Stimulated activated naive B cell treated with anti-CD40 and anti-IgM and Interleukin-4, amounts not matched to agents 10 μg/mL and 1 μg/mL and 100 μg/mL, for 72 hours (primary cell): ENCODE measurements at regions not wholly inside any gene's neighbourhood (a gene's known extent, or its start where the extent isn't known, plus 50 kb on each side); places are given as distances from the start of the nearest gene placed in this dataset.
"Not testable (repeated sequence)": the region's sequence is repeated elsewhere in the genome, so short reads cannot be mapped to it uniquely, and the experiment has no call there.

ENCODE experiments used
- ATAC-seq, 2 donors: fragments of 150-1000 bp; cut with Tn5 transposase; replicated peaks; 2 replicates each; pipeline ENCODE4 v1.10.0; 2021; ENCODE audit warnings: moderate library complexity in 1 of 2
- DNase-seq: peaks from one replicate; pipeline ENCODE4 v3.0.0; 2021
- H3K27ac Mint-ChIP-seq: one replicate; pipeline ENCODE4 v1.8.0; 2022; ENCODE audit warnings: mild to moderate bottlenecking, mixed read lengths
- H3K27me3 Mint-ChIP-seq, 2 donors: one replicate each; pipeline ENCODE4 v1.8.0; 2022; ENCODE audit warnings: mixed read lengths in 2 of 2
- H3K36me3 Mint-ChIP-seq, 2 donors: one replicate each; pipeline ENCODE4 v1.8.0; 2022; ENCODE audit warnings: mixed read lengths in 2 of 2, mild to moderate bottlenecking in 1 of 2
- H3K4me1 Mint-ChIP-seq, 2 donors: one replicate each; pipeline ENCODE4 v1.8.0; 2022; ENCODE audit warnings: mixed read lengths in 2 of 2, mild to moderate bottlenecking in 1 of 2
- H3K4me3 Mint-ChIP-seq, 2 donors: one replicate each; pipeline ENCODE4 v1.8.0; 2022; ENCODE audit warnings: mild to moderate bottlenecking in 2 of 2, mixed read lengths in 2 of 2, moderate library complexity in 1 of 2
- H3K9me3 Mint-ChIP-seq, 2 donors: one replicate each; pipeline ENCODE4 v1.8.0; 2022; ENCODE audit warnings: mixed read lengths in 2 of 2, mild to moderate bottlenecking in 1 of 2

- not testable (repeated sequence) for H3K36me3 Mint-ChIP-seq, DNase-seq, ATAC-seq, H3K27ac Mint-ChIP-seq, H3K4me3 Mint-ChIP-seq, H3K27me3 Mint-ChIP-seq, H3K4me1 Mint-ChIP-seq
- H3K9me3 Mint-ChIP-seq = peaks cover 10 to 13% of the 10 kb centered on the region in 2 donors
Measured at GRCh38 chr11:29056487-29056886, 948.3 kb downstream of the METTL15 start.

- DNase-seq (no peak), ATAC-seq (no peak)
- Mint-ChIP-seq H3K27ac (no peak overlapping the region), H3K4me3 (no peak overlapping the region), H3K4me1 (no peaks in the 10 kb centered on the region), H3K36me3 (no peaks in the 10 kb centered on the region), H3K9me3 (peaks cover 8 to 12% of the 10 kb centered on the region in 2 donors), H3K27me3 (no peaks in the 10 kb centered on the region)
Measured at GRCh38 chr11:29051935-29052334, 943.7 kb downstream of the METTL15 start.

GRCh38 chr11:29050962-29051361, 942.8 kb downstream of the METTL15 start:
- H3K27ac Mint-ChIP-seq, H3K27me3 Mint-ChIP-seq, H3K4me3 Mint-ChIP-seq, ATAC-seq, H3K4me1 Mint-ChIP-seq, H3K9me3 Mint-ChIP-seq, DNase-seq, H3K36me3 Mint-ChIP-seq: not testable (repeated sequence)

- no peaks in the 10 kb centered on the region for H3K4me1 Mint-ChIP-seq
- DNase-seq (no peak), ATAC-seq (no peak)
- H3K27ac Mint-ChIP-seq = no peak overlapping the region
- H3K4me3 Mint-ChIP-seq = no peak overlapping the region
- no peaks in the 10 kb centered on the region for H3K36me3 Mint-ChIP-seq
- no peaks in the 10 kb centered on the region for H3K27me3 Mint-ChIP-seq
- peaks cover 1 to 3% of the 10 kb centered on the region in 2 donors for H3K9me3 Mint-ChIP-seq
Measured at GRCh38 chr11:29040489-29040888, 932.3 kb downstream of the METTL15 start.

GRCh38 chr11:29032384-29033149, 924.4 kb downstream of the METTL15 start:
- no peaks in the 10 kb centered on the region for H3K36me3 Mint-ChIP-seq
- H3K4me3 Mint-ChIP-seq = no peak overlapping the region
- H3K9me3 Mint-ChIP-seq = peaks cover 10 to 11% of the 10 kb centered on the region in 2 donors
- no peak overlapping the region for H3K27ac Mint-ChIP-seq
- no peak for DNase-seq
- ATAC-seq = no peak
- no peaks in the 10 kb centered on the region for H3K27me3 Mint-ChIP-seq
- no peaks in the 10 kb centered on the region for H3K4me1 Mint-ChIP-seq

GRCh38 chr11:29029452-29029851, 921.3 kb downstream of the METTL15 start:
- Mint-ChIP-seq H3K36me3 (no peaks in the 10 kb centered on the region), H3K27me3 (no peaks in the 10 kb centered on the region), H3K27ac (no peak overlapping the region), H3K4me1 (no peaks in the 10 kb centered on the region), H3K4me3 (no peak overlapping the region), H3K9me3 (peaks cover 12 to 14% of the 10 kb centered on the region in 2 donors)
- ATAC-seq (no peak), DNase-seq (no peak)

GRCh38 chr11:29027436-29027835, 919.2 kb downstream of the METTL15 start:
- H3K4me3 Mint-ChIP-seq = no peak overlapping the region
- DNase-seq (no peak), ATAC-seq (no peak)
- H3K36me3 Mint-ChIP-seq = no peaks in the 10 kb centered on the region
- H3K9me3 Mint-ChIP-seq = peaks cover 14% of the 10 kb centered on the region in 2 donors
- no peaks in the 10 kb centered on the region for H3K27me3 Mint-ChIP-seq
- no peaks in the 10 kb centered on the region for H3K4me1 Mint-ChIP-seq
- no peak overlapping the region for H3K27ac Mint-ChIP-seq

- Mint-ChIP-seq H3K36me3 (no peaks in the 10 kb centered on the region), H3K27me3 (no peaks in the 10 kb centered on the region), H3K4me1 (no peaks in the 10 kb centered on the region), H3K27ac (no peak overlapping the region), H3K4me3 (no peak overlapping the region), H3K9me3 (peaks cover 17 to 18% of the 10 kb centered on the region in 2 donors)
- no peak for DNase-seq
- ATAC-seq = no peak
Measured at GRCh38 chr11:29026286-29026685, 918.1 kb downstream of the METTL15 start.

- Mint-ChIP-seq H3K4me1 (no peaks in the 10 kb centered on the region), H3K4me3 (no peak overlapping the region)
- ATAC-seq = no peak
Measured at GRCh38 chr11:29025001-29025400, 916.8 kb downstream of the METTL15 start.

GRCh38 chr11:29024386-29024785, 916.2 kb downstream of the METTL15 start:
- H3K27me3 Mint-ChIP-seq = no peaks in the 10 kb centered on the region

More at GRCh38 chr11:29025001-29025400, 916.8 kb downstream of the METTL15 start:
- Mint-ChIP-seq H3K36me3 (no peaks in the 10 kb centered on the region), H3K9me3 (peaks cover 15 to 18% of the 10 kb centered on the region in 2 donors), H3K27ac (no peak overlapping the region), H3K27me3 (no peaks in the 10 kb centered on the region)
- DNase-seq = no peak

GRCh38 chr11:29023761-29024160, 915.6 kb downstream of the METTL15 start:
- ATAC-seq (no peak), DNase-seq (no peak)
- no peak overlapping the region for H3K4me3 Mint-ChIP-seq
- no peak overlapping the region for H3K27ac Mint-ChIP-seq
- H3K4me1 Mint-ChIP-seq = no peaks in the 10 kb centered on the region
- no peaks in the 10 kb centered on the region for H3K36me3 Mint-ChIP-seq
- no peaks in the 10 kb centered on the region for H3K27me3 Mint-ChIP-seq
- H3K9me3 Mint-ChIP-seq = peaks cover 11 to 12% of the 10 kb centered on the region in 2 donors

More at GRCh38 chr11:29024386-29024785, 916.2 kb downstream of the METTL15 start:
- peaks cover 15 to 17% of the 10 kb centered on the region in 2 donors for H3K9me3 Mint-ChIP-seq
- H3K27ac Mint-ChIP-seq = no peak overlapping the region
- no peaks in the 10 kb centered on the region for H3K4me1 Mint-ChIP-seq
- DNase-seq (no peak), ATAC-seq (no peak)
- H3K4me3 Mint-ChIP-seq = no peak overlapping the region
- H3K36me3 Mint-ChIP-seq = no peaks in the 10 kb centered on the region

GRCh38 chr11:29022676-29023075, 914.5 kb downstream of the METTL15 start:
- Mint-ChIP-seq H3K36me3 (no peaks in the 10 kb centered on the region), H3K27ac (no peak overlapping the region), H3K4me1 (no peaks in the 10 kb centered on the region), H3K4me3 (no peak overlapping the region), H3K27me3 (no peaks in the 10 kb centered on the region), H3K9me3 (peaks cover 7% of the 10 kb centered on the region in 2 donors)
- ATAC-seq (no peak), DNase-seq (no peak)

- Mint-ChIP-seq H3K4me1 (no peaks in the 10 kb centered on the region), H3K4me3 (no peak overlapping the region), H3K9me3 (peaks cover 4 to 6% of the 10 kb centered on the region in 2 donors), H3K27me3 (no peaks in the 10 kb centered on the region), H3K27ac (no peak overlapping the region), H3K36me3 (no peaks in the 10 kb centered on the region)
- no peak for ATAC-seq
- DNase-seq = no peak
Measured at GRCh38 chr11:29019960-29020683, 911.9 kb downstream of the METTL15 start.

- DNase-seq (no peak), ATAC-seq (no peak)
- Mint-ChIP-seq H3K27me3 (no peaks in the 10 kb centered on the region), H3K9me3 (peaks cover 4 to 5% of the 10 kb centered on the region in 2 donors), H3K27ac (no peak overlapping the region), H3K4me3 (no peak overlapping the region), H3K36me3 (no peaks in the 10 kb centered on the region), H3K4me1 (no peaks in the 10 kb centered on the region)
Measured at GRCh38 chr11:29018631-29019030, 910.4 kb downstream of the METTL15 start.

- Mint-ChIP-seq H3K27me3 (no peaks in the 10 kb centered on the region), H3K4me1 (no peaks in the 10 kb centered on the region), H3K27ac (no peak overlapping the region), H3K36me3 (no peaks in the 10 kb centered on the region), H3K9me3 (peaks cover 4 to 5% of the 10 kb centered on the region in 2 donors), H3K4me3 (no peak overlapping the region)
- ATAC-seq (no peak), DNase-seq (no peak)
Measured at GRCh38 chr11:29017941-29018340, 909.8 kb downstream of the METTL15 start.
